Activated T-helper 1 cell treated with anti-CD3 and anti-CD28 coated beads, Interleukin-12 subunit alpha, Interleukin-12 subunit beta, Interleukin-2, Interleukin-4 antibody, amounts not matched to agents 30 ng/mL and 10 ng/mL and 1 ng/mL, durations not matched to agents 14 hours and 24 hours and 36 hours (primary cell): ENCODE measurements at regions not wholly inside any gene's neighbourhood (a gene's known extent, or its start where the extent isn't known, plus 50 kb on each side); places are given as distances from the start of the nearest gene placed in this dataset.
"Not testable (repeated sequence)": the region's sequence is repeated elsewhere in the genome, so short reads cannot be mapped to it uniquely, and the experiment has no call there.

Experiments used
- DNase-seq: peaks from one replicate; pipeline ENCODE4 v3.0.0; 2021; ENCODE audit warnings: low spot score
- H3K27ac Mint-ChIP-seq: one replicate; pipeline ENCODE4 v1.8.0; 2021; ENCODE audit warnings: mild to moderate bottlenecking, mixed read lengths
- H3K27me3 Mint-ChIP-seq: one replicate; pipeline ENCODE4 v1.8.0; 2022; ENCODE audit warnings: mild to moderate bottlenecking, moderate library complexity, mixed read lengths; ENCODE audit not compliant: insufficient read depth
- H3K36me3 Mint-ChIP-seq: one replicate; pipeline ENCODE4 v1.8.0; 2021; ENCODE audit warnings: low read depth, mixed read lengths
- H3K4me1 Mint-ChIP-seq: one replicate; pipeline ENCODE4 v1.8.0; 2021; ENCODE audit warnings: low read depth, mixed read lengths
- H3K4me3 Mint-ChIP-seq: one replicate; pipeline ENCODE4 v1.8.0; 2021; ENCODE audit warnings: mild to moderate bottlenecking, moderate library complexity, mixed read lengths
- H3K9me3 Mint-ChIP-seq: one replicate; pipeline ENCODE4 v1.8.0; 2021; ENCODE audit warnings: mixed read lengths
- intact Hi-C: fragments of 100-400 bp; cut with micrococcal nuclease; formaldehyde crosslinking; loops from one replicate; pipeline ENCODE4 v1.15.1; 2024

GRCh38 chr9:104280711-104281110 is 186.6 kb downstream of the SMC2 start:
- Mint-ChIP-seq H3K27ac (no peak overlapping the region), H3K9me3 (no peaks in the 10 kb centered on the region), H3K4me1 (no peaks in the 10 kb centered on the region), H3K4me3 (no peak overlapping the region), H3K36me3 (no peaks in the 10 kb centered on the region), H3K27me3 (peaks cover 2% of the 10 kb centered on the region)
- no peak for DNase-seq
- intact Hi-C loops = no loop called here

DNA sequence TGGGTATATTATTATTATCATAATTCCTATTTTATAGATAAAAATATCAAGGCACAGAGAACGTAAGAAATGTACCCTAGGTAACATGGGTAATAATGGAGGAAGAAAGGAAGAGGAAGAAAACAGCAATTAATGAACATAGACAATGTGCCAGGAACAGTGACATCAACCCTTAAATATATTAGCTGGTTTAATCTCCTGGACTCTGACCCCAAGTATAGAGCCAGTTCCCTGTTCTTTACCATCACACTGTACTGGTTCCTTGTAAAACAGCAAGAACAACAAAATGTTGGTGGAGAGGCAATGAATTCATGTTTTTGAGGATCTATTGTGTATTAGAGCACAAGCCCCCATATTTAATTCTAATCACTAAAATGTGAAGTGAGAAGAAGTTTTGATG is 192.1 kb downstream of the SMC2 start:
- Mint-ChIP-seq H3K4me3 (no peak overlapping the region), H3K27ac (no peak overlapping the region), H3K27me3 (no peaks in the 10 kb centered on the region), H3K9me3 (no peaks in the 10 kb centered on the region), H3K4me1 (no peaks in the 10 kb centered on the region), H3K36me3 (no peaks in the 10 kb centered on the region)
- intact Hi-C loops = no loop called here
- DNase-seq = no peak

DNA sequence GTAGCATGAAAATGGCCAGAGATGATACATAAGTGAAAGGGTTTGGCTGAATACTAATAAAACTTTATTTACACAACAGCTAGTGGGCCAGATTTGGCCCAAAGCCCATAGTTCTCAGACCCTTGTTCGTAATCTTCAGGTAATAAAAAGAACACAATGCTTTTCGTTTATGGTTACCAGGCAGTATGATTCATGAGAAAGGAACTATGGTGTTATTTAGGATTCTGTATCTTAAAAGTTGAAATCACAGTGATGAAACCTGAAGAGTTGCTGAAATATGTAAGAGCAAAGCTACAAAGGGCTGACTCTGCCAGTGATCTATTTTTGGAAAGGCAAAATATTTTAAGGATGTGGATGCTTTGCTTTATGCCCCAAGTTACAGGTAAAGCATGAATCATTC is 192.7 kb downstream of the SMC2 start:
- H3K4me1 Mint-ChIP-seq = no peaks in the 10 kb centered on the region
- no peak overlapping the region for H3K4me3 Mint-ChIP-seq
- no peaks in the 10 kb centered on the region for H3K27me3 Mint-ChIP-seq

DNA sequence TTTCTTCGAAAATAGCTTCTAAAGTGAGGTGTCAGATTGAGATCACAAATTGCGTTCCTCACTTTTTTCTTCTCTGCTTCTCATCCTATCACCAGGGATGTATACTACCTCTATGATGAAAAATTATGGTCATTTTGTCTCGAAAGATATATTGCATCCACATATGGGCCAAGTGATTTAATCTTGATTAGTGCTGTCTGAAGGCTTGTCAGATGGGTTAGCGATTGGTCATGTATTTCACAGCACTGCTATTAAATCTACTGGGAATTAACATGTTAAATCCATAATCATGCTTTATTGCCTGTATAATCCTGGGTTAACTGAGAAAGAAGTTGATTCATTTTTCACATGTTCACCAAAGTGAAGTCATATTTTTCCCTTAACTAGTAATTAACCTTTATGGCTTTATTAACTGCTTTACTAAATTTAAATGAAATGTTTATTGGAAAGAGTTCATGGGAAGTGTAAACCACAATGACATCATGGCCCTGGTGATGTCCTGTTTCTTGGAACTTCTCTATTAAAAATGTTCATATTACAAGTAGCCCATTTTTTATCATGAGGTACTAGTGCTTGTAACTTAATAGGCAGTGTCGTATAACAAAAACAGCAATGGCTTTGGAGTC is 193.3 kb downstream of the SMC2 start:
- intact Hi-C loops = no loop called here
- H3K27me3 Mint-ChIP-seq = no peaks in the 10 kb centered on the region
- DNase-seq = no peak
- no peaks in the 10 kb centered on the region for H3K4me1 Mint-ChIP-seq
- H3K36me3 Mint-ChIP-seq = no peaks in the 10 kb centered on the region
- no peak overlapping the region for H3K4me3 Mint-ChIP-seq
- H3K27ac Mint-ChIP-seq = no peak overlapping the region
- no peaks in the 10 kb centered on the region for H3K9me3 Mint-ChIP-seq

More for the DNA sequence above, 192.7 kb downstream of the SMC2 start:
- no peaks in the 10 kb centered on the region for H3K36me3 Mint-ChIP-seq
- no peak for DNase-seq
- no peaks in the 10 kb centered on the region for H3K9me3 Mint-ChIP-seq
- H3K27ac Mint-ChIP-seq = no peak overlapping the region
- intact Hi-C loops = no loop called here

GRCh38 chr9:104293877-104294276 is 199.8 kb downstream of the SMC2 start:
- no peaks in the 10 kb centered on the region for H3K27me3 Mint-ChIP-seq
- no peak overlapping the region for H3K27ac Mint-ChIP-seq
- intact Hi-C loops = no loop called here
- H3K4me3 Mint-ChIP-seq = no peak overlapping the region
- no peaks in the 10 kb centered on the region for H3K4me1 Mint-ChIP-seq
- no peak for DNase-seq
- no peaks in the 10 kb centered on the region for H3K36me3 Mint-ChIP-seq
- no peaks in the 10 kb centered on the region for H3K9me3 Mint-ChIP-seq

GRCh38 chr9:104300124-104300523 is 203.9 kb upstream of the OR13F1 start:
- Mint-ChIP-seq H3K27ac (no peak overlapping the region), H3K4me1 (no peaks in the 10 kb centered on the region), H3K27me3 (no peaks in the 10 kb centered on the region), H3K36me3 (no peaks in the 10 kb centered on the region), H3K4me3 (no peak overlapping the region), H3K9me3 (peaks cover 3% of the 10 kb centered on the region)
- no peak for DNase-seq
- intact Hi-C loops = no loop called here

DNA sequence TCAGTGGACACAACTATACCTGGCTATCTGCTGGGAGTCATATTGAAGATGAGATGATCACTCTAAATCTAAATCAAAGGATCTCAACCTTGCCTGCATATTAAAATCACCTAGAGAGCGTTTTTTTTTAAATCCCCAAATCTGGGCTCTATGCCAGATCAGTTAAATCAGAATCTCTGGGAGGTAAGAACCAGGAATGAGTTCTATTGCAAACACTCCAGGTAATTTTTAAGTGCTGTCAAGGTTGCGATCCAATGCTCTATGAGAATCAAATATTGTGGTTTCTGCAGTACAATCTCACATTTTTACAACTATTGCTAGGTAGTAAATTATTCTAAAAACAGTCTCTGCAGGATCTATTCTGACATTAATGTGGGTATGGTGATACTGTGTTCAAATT is 202.3 kb upstream of the OR13F1 start:
- DNase-seq = no peak
- H3K4me1 Mint-ChIP-seq = no peaks in the 10 kb centered on the region
- no peaks in the 10 kb centered on the region for H3K27me3 Mint-ChIP-seq
- intact Hi-C loops = no loop called here
- H3K36me3 Mint-ChIP-seq = no peaks in the 10 kb centered on the region
- H3K27ac Mint-ChIP-seq = no peak overlapping the region
- H3K4me3 Mint-ChIP-seq = no peak overlapping the region
- H3K9me3 Mint-ChIP-seq = peaks cover 6% of the 10 kb centered on the region

DNA sequence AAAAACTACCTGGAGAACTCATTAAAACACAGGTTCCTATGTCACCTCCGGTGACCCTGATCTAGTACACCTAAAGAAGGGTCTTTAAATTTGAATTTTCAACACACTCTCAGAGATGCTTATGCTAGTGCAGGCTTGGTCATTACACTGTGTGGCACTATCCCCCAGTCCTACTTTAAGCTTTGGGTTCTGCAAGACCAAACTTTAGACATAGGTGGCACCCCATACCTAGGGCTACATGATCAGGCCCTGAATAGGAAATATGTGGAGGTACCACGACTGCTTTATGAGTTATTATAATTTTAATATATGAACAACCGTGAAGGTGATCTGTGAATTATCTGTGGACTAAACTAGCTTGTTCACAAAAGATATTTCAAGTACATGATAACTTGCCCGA is 201.3 kb upstream of the OR13F1 start:
- Mint-ChIP-seq H3K4me3 (no peak overlapping the region), H3K27me3 (no peaks in the 10 kb centered on the region), H3K36me3 (no peaks in the 10 kb centered on the region), H3K9me3 (peaks cover 6% of the 10 kb centered on the region), H3K4me1 (no peaks in the 10 kb centered on the region), H3K27ac (no peak overlapping the region)
- DNase-seq = no peak
- intact Hi-C loops = no loop called here

DNA sequence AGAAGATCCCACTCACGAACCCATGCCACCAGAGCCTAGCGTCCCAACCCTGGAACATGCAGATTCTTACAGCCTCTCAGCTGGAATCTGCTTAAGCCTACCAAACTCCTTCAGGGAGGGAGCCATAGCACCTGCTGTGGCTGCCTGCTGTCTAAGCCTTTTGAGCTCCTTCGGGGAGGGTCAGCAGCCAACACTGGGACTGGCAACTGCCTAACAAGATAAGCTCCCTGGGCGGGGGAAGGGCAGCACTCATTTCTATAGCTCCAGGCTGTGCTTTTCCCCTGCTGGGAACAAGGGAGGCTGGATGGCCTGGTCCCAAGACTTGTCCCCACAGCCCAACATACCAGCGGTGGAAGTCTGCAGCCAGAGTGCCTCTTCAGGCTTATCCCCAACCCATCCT is 199.1 kb upstream of the OR13F1 start:
- DNase-seq = no peak
- Mint-ChIP-seq H3K4me3 (no peak overlapping the region), H3K4me1 (no peaks in the 10 kb centered on the region), H3K9me3 (peaks cover 6% of the 10 kb centered on the region), H3K36me3 (no peaks in the 10 kb centered on the region), H3K27me3 (no peaks in the 10 kb centered on the region), H3K27ac (no peak overlapping the region)
- intact Hi-C loops = no loop called here

DNA sequence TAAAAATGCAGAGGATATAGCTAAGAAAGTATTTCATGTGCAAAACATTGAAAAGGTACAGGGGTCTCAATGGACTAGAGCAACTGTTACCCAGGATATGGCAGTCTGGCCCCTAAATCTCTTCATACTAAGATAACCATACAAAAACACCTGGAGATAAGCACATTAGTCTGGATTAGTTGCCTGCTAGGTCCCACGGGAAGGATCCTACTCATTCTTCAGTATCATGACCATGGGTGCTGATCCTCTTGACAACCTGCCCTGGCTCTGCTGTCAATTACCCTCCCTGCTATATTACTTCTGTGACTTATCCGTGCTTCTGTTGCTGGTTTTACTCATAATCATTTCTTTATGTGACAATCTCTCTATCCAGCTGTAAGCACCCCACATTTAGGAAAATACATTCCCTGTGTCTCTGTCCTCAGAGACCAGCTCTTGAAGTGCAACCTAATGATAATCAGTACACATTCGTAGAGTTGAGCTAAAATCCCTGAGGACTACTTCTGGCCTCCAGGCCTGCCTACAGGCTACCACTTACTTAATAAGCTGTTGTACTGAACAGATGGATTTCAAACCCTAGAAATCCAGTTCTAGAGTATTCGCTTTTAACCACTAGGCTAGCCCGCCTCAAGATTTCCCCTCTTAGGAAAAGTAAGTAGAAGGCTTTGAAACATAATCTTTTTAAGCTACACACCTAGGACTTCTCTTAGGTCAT is 190.5 kb upstream of the OR13F1 start:
- intact Hi-C loops = no loop called here
- H3K4me1 Mint-ChIP-seq = no peaks in the 10 kb centered on the region
- no peak overlapping the region for H3K27ac Mint-ChIP-seq
- no peak for DNase-seq
- H3K27me3 Mint-ChIP-seq = no peaks in the 10 kb centered on the region
- H3K36me3 Mint-ChIP-seq = no peaks in the 10 kb centered on the region
- no peak overlapping the region for H3K4me3 Mint-ChIP-seq
- H3K9me3 Mint-ChIP-seq = no peaks in the 10 kb centered on the region

DNA sequence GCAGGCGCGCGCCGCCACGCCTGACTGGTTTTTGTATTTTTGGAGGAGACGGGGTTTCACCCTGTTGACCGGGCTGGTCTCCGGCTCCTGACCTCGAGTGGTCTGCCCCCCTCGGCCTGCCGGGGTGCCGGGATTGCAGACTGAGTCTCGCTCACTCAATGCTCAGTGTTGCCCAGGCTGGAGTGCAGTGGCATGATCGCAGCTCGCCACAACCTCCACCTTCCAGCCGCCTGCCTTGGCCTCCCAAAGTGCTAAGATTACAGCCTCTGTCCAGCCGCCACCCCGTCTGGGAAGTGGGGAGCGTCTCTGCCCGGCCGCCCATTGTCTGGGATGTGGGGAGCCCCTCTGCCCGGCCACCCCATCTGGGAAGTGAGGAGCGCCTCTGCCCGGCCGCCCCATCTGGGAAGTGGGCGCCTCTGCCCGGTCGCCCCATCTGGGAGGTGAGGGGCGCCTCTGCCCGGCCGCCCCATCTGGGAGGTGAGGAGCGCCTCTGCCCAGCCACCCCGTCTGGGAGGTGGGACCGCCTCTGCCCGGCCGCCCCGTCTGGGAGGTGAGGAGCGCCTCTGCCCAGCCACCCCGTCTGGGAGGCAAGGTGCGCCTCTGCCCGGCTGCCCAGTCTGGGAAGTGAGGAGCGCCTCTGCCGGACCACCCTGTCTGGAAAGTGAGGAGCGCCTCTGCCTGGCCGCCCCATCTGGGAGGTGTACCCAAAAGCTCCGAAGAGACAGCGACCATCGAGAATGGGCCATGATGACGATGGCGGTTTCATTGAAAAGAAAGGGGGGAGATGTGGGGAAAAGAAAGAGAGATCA is 187.7 kb upstream of the OR13F1 start:
- H3K27me3 Mint-ChIP-seq, H3K4me1 Mint-ChIP-seq, H3K4me3 Mint-ChIP-seq, H3K9me3 Mint-ChIP-seq, H3K27ac Mint-ChIP-seq, intact Hi-C loops, DNase-seq, H3K36me3 Mint-ChIP-seq: not testable (repeated sequence)

GRCh38 chr9:104319198-104319597 is 184.9 kb upstream of the OR13F1 start:
- H3K4me1 Mint-ChIP-seq = no peaks in the 10 kb centered on the region
- intact Hi-C loops = no loop called here
- H3K9me3 Mint-ChIP-seq = no peaks in the 10 kb centered on the region
- no peaks in the 10 kb centered on the region for H3K36me3 Mint-ChIP-seq
- no peak overlapping the region for H3K27ac Mint-ChIP-seq
- no peak overlapping the region for H3K4me3 Mint-ChIP-seq
- H3K27me3 Mint-ChIP-seq = no peaks in the 10 kb centered on the region
- no peak for DNase-seq

DNA sequence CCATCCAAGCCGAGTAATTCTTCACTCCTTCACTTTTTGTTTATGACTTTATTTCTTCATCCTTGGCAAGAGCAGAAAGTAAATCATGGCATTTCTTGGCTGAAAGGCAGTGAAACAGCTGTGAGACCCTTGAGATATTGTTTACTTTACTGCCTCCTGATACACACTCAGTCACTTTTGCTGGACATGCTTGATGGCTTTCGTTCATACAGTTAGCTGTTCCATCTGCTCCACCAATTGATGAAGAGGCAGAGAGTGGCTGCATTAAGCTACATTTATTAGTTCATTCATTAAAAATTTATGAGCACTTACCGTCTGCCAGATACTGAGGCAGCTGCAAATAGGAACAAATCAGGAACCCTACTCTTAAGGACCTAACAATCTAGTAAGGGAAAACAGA is 184.4 kb upstream of the OR13F1 start:
- Mint-ChIP-seq H3K4me1 (no peaks in the 10 kb centered on the region), H3K9me3 (no peaks in the 10 kb centered on the region), H3K36me3 (no peaks in the 10 kb centered on the region), H3K27ac (no peak overlapping the region), H3K27me3 (no peaks in the 10 kb centered on the region), H3K4me3 (no peak overlapping the region)
- no peak for DNase-seq
- intact Hi-C loops = no loop called here
